A549 (cell line): ENCODE measurements at regions not wholly inside any gene's neighbourhood (a gene's known extent, or its start where the extent isn't known, plus 50 kb on each side); places are given as distances from the start of the nearest gene placed in this dataset.

ENCODE experiments used
- ATAC-seq, 2 experiments: fragments of 200-7000 bp in 1 of 2; fragments of >200 bp in 1 of 2; cut with Nextera tagmentation in 1 of 2; cut with Tn5 transposase in 1 of 2; 3 replicates each; pipeline versions ENCODE4 v1.8.0 to v1.9.1; 2018 to 2020; ENCODE audit warnings: mild to moderate bottlenecking in 1 of 2, moderate library complexity in 1 of 2
- CTCF ChIA-PET: fragments of 300-600 bp; sonication (Branson Sonifier 250); formaldehyde crosslinking; extraction: SDS; loops from one replicate; lab custom pipeline; 2021; ENCODE audit warnings: antibody characterized with exemption, inconsistent platforms; lab: Yijun Ruan, JAX
- POLR2A ChIA-PET: fragments of 350-600 bp; formaldehyde crosslinking; extraction: SDS; loops from one replicate; lab custom pipeline; 2021; ENCODE audit warnings: antibody characterized with exemption, inconsistent platforms; lab: Yijun Ruan, JAX
- DNase-seq, 2 experiments: peaks; one replicate each; pipeline versions ENCODE4 v3.0.0 to v3.0.0-alpha.2; 2011 to 2016; ENCODE audit warnings: low read depth in 1 of 2, low spot score in 1 of 2
- FAIRE-seq: peaks from 2 replicates; lab custom pipeline; 2011; peaks lifted over from hg19 to GRCh38; lab: Jason Lieb, UNC
- H3K27ac ChIP-seq, 2 experiments: fragments of >200 bp; sonication (Bioruptor Twin); formaldehyde crosslinking; 3 replicates each; pipeline ENCODE4 v1.5.1; 2016 to 2017
- H3K4me1 ChIP-seq: fragments of >200 bp; sonication (Bioruptor Twin); formaldehyde crosslinking; 3 replicates; pipeline ENCODE4 v1.6.1; 2016
- H3K4me2 ChIP-seq: fragments of >200 bp; sonication (Bioruptor Twin); formaldehyde crosslinking; 3 replicates; pipeline ENCODE4 v1.6.1; 2016
- H3K4me3 ChIP-seq: fragments of >200 bp; sonication (Bioruptor Twin); formaldehyde crosslinking; 3 replicates; pipeline ENCODE4 v1.5.1; 2016
- H3K9me3 ChIP-seq: fragments of >200 bp; sonication (Bioruptor Twin); formaldehyde crosslinking; 3 replicates; pipeline ENCODE4 v1.6.1; 2016
- CBX2 ChIP-seq: fragments of 200-600 bp; sonication (generic); IDR thresholded peaks from 2 replicates; pipeline ENCODE4 v1.6.1; 2016; ENCODE audit warnings: low read depth, mild to moderate bottlenecking, borderline replicate concordance
- CBX8 ChIP-seq: fragments of 200-600 bp; sonication (generic); IDR thresholded peaks from 2 replicates; pipeline ENCODE4 v1.6.1; 2016
- CEBPB ChIP-seq, 2 experiments: fragments of >200 bp in 1 of 2; sonication (Bioruptor Twin) in 1 of 2; formaldehyde crosslinking in 1 of 2; IDR thresholded peaks; 2 replicates each; pipeline ENCODE4 v1.6.1; 2012 to 2016
- EHMT2 ChIP-seq: fragments of 200-600 bp; sonication (generic); IDR thresholded peaks from 2 replicates; pipeline ENCODE4 v1.6.1; 2016; ENCODE audit warnings: antibody characterized with exemption, low read depth, mild to moderate bottlenecking, moderate library complexity
- EP300 ChIP-seq, 2 experiments: fragments of >200 bp; sonication (Bioruptor Twin); formaldehyde crosslinking; IDR thresholded peaks; 2 replicates in 1 of 2; 3 replicates in 1 of 2; pipeline ENCODE4 v1.6.1; 2016 to 2017
- FOSB ChIP-seq: fragments of 250-450 bp; sonication (Bioruptor Pico); IDR thresholded peaks from 2 replicates; pipeline ENCODE4 v1.5.0; 2020; ENCODE audit warnings: mild to moderate bottlenecking, moderate library complexity
- FOSL2 ChIP-seq, 2 experiments: fragments of 450-650 bp in 1 of 2; fragments of >200 bp in 1 of 2; sonication (Bioruptor Twin) in 1 of 2; formaldehyde crosslinking; IDR thresholded peaks; 2 replicates each; pipeline versions ENCODE4 v1.5.0 to v1.6.1; 2016 to 2020; ENCODE audit warnings: mild to moderate bottlenecking in 1 of 2, moderate library complexity in 1 of 2
- HDAC2 ChIP-seq: fragments of 200-600 bp; sonication (generic); IDR thresholded peaks from 2 replicates; pipeline ENCODE4 v1.6.1; 2016
- HEYL ChIP-seq: fragments of 250-450 bp; sonication (Bioruptor Pico); IDR thresholded peaks from 2 replicates; pipeline ENCODE4 v1.8.0; 2021; ENCODE audit warnings: mild to moderate bottlenecking, moderate library complexity
- HOXA7 ChIP-seq: fragments of 250-450 bp; sonication (Bioruptor Pico); IDR thresholded peaks from 2 replicates; pipeline ENCODE4 v1.5.0; 2020; ENCODE audit warnings: mild to moderate bottlenecking, moderate library complexity
- KDM5A ChIP-seq: fragments of 200-600 bp; sonication (generic); IDR thresholded peaks from 2 replicates; pipeline ENCODE4 v1.6.1; 2016; ENCODE audit warnings: antibody characterized with exemption, mild to moderate bottlenecking
- MAFK ChIP-seq: fragments of 450-650 bp; IDR thresholded peaks from 2 replicates; pipeline ENCODE4 v1.6.1; 2014; ENCODE audit not compliant: partially characterized antibody
- NFE2L2 ChIP-seq: fragments of 150-350 bp; conservative IDR thresholded peaks from 2 replicates; pipeline ENCODE4 v1.6.1; 2014; ENCODE audit warnings: low read length
- RARB ChIP-seq: fragments of 250-450 bp; sonication (Bioruptor Pico); IDR thresholded peaks from 2 replicates; pipeline ENCODE4 v1.8.0; 2021; ENCODE audit warnings: mild to moderate bottlenecking, moderate library complexity
- SMC3 ChIP-seq: fragments of >200 bp; sonication (Bioruptor Twin); formaldehyde crosslinking; IDR thresholded peaks from 3 replicates; pipeline ENCODE4 v1.6.1; 2018; ENCODE audit warnings: inconsistent platforms
- TFCP2L1 ChIP-seq: fragments of 250-450 bp; sonication (Bioruptor Pico); IDR thresholded peaks from 2 replicates; pipeline ENCODE4 v1.5.0; 2021; ENCODE audit warnings: mild to moderate bottlenecking
- TP53 ChIP-seq: fragments of 250-450 bp; sonication (Bioruptor Pico); IDR thresholded peaks from 2 replicates; pipeline ENCODE4 v1.5.0; 2021; ENCODE audit warnings: mild to moderate bottlenecking, moderate library complexity
- ZC3H11A ChIP-seq: fragments of 450-650 bp; IDR thresholded peaks from 2 replicates; pipeline ENCODE4 v1.6.1; 2014; ENCODE audit warnings: antibody characterized with exemption, mild to moderate bottlenecking
- ZFP36 ChIP-seq: fragments of 450-650 bp; IDR thresholded peaks from 2 replicates; pipeline ENCODE4 v1.6.1; 2014; ENCODE audit warnings: borderline replicate concordance; ENCODE audit not compliant: partially characterized antibody
- ZSCAN20 ChIP-seq: fragments of 250-450 bp; sonication (Bioruptor Pico); IDR thresholded peaks from 2 replicates; pipeline ENCODE4 v1.8.0; 2022; ENCODE audit warnings: mild to moderate bottlenecking, moderate library complexity
- WGBS: methylation state at CpG from one replicate; pipeline ENCODE4 v1.1.6; 2017; ENCODE audit errors: missing lambda C conversion rate; 5-methylcytosine and 5-hydroxymethylcytosine counted together
- TF ChIP-seq, protein P1 (sequence below): IDR thresholded peaks from 2 replicates; pipeline ENCODE4 v1.6.1; 2012
- TF ChIP-seq, protein P2 (sequence below): fragments of 250-450 bp; sonication (Bioruptor Pico); IDR thresholded peaks from 2 replicates; pipeline ENCODE4 v1.5.0; 2021; ENCODE audit warnings: mild to moderate bottlenecking, moderate library complexity, borderline replicate concordance
- TF ChIP-seq, protein P3 (sequence below): fragments of 150-350 bp; IDR thresholded peaks from 2 replicates; pipeline ENCODE4 v1.6.1; 2014; ENCODE audit warnings: low read depth, mild to moderate bottlenecking, low read length
- TF ChIP-seq, protein P4 (sequence below): fragments of >200 bp; sonication (Bioruptor Twin); formaldehyde crosslinking; IDR thresholded peaks from 2 replicates; pipeline ENCODE4 v1.6.1; 2016
- TF ChIP-seq, protein P5 (sequence below): fragments of >200 bp; sonication (Bioruptor Twin); formaldehyde crosslinking; IDR thresholded peaks from 3 replicates; pipeline ENCODE4 v1.6.1; 2016
- TF ChIP-seq, protein P6 (sequence below): IDR thresholded peaks from 2 replicates; pipeline ENCODE4 v1.6.1; 2012; ENCODE audit warnings: low read depth, borderline replicate concordance

DNA sequence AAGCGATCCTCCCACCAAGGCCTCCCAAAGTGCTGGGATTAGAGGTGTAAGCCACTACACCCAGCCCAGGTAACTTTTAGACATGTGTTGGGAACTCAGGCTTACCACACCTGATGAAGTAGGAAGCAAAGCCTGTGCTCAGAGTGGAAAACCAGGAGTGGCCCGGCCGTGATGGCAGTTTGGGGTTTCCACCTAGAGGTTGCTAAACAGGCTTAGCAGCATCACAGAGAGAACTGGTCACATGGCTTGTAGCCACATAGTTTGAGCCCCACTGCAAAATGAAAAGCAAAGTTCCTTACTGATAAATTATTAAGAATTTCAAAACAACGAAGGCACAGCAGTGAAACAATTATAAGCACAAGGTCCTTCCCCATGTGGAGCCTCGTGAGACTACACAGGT, 142.6 kb upstream of the CXADR start:
- no peaks in the 10 kb centered on the region for H3K9me3 ChIP-seq
- POLR2A ChIA-PET = no interaction called here
- H3K4me2 ChIP-seq = no peak overlapping the region
- FAIRE-seq = no peak
- TF ChIP-seq, protein P1, sequence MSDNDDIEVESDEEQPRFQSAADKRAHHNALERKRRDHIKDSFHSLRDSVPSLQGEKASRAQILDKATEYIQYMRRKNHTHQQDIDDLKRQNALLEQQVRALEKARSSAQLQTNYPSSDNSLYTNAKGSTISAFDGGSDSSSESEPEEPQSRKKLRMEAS = no peak
- TF ChIP-seq EHMT2 = no peak
- TF ChIP-seq, protein P2, sequence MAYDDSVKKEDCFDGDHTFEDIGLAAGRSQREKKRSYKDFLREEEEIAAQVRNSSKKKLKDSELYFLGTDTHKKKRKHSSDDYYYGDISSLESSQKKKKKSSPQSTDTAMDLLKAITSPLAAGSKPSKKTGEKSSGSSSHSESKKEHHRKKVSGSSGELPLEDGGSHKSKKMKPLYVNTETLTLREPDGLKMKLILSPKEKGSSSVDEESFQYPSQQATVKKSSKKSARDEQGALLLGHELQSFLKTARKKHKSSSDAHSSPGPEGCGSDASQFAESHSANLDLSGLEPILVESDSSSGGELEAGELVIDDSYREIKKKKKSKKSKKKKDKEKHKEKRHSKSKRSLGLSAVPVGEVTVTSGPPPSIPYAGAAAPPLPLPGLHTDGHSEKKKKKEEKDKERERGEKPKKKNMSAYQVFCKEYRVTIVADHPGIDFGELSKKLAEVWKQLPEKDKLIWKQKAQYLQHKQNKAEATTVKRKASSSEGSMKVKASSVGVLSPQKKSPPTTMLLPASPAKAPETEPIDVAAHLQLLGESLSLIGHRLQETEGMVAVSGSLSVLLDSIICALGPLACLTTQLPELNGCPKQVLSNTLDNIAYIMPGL = no peak
- TF ChIP-seq, protein P3, sequence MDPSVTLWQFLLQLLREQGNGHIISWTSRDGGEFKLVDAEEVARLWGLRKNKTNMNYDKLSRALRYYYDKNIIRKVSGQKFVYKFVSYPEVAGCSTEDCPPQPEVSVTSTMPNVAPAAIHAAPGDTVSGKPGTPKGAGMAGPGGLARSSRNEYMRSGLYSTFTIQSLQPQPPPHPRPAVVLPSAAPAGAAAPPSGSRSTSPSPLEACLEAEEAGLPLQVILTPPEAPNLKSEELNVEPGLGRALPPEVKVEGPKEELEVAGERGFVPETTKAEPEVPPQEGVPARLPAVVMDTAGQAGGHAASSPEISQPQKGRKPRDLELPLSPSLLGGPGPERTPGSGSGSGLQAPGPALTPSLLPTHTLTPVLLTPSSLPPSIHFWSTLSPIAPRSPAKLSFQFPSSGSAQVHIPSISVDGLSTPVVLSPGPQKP = no peak
- TF ChIP-seq RARB = no peak
- TF ChIP-seq HOXA7 = no peak
- TF ChIP-seq EP300 (IDR thresholded peaks at IDR 0.05) = no peak
- TF ChIP-seq SMC3 = no peak
- TF ChIP-seq FOSL2 (IDR thresholded peaks at IDR 0.05) = no peak
- TF ChIP-seq FOSL2 (CRISPR knock-in tag; IDR thresholded peaks at IDR 0.05) = no peak
- TF ChIP-seq MAFK = no peak
- TF ChIP-seq, protein P4, sequence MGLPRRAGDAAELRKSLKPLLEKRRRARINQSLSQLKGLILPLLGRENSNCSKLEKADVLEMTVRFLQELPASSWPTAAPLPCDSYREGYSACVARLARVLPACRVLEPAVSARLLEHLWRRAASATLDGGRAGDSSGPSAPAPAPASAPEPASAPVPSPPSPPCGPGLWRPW = no peak
- TF ChIP-seq NFE2L2 = no peak
- TF ChIP-seq CBX8 = no peak
- TF ChIP-seq HDAC2 = no peak
- no peak for TF ChIP-seq HEYL (CRISPR knock-in tag)
- TF ChIP-seq, protein P5, sequence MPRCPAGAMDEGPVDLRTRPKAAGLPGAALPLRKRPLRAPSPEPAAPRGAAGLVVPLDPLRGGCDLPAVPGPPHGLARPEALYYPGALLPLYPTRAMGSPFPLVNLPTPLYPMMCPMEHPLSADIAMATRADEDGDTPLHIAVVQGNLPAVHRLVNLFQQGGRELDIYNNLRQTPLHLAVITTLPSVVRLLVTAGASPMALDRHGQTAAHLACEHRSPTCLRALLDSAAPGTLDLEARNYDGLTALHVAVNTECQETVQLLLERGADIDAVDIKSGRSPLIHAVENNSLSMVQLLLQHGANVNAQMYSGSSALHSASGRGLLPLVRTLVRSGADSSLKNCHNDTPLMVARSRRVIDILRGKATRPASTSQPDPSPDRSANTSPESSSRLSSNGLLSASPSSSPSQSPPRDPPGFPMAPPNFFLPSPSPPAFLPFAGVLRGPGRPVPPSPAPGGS = no peak
- TF ChIP-seq TFCP2L1 (CRISPR knock-in tag) = no peak
- no peak for TF ChIP-seq ZSCAN20 (CRISPR knock-in tag)
- no peak for DNase-seq
- WGBS = 44% methylated on average over 5 of the region's 5 CpGs
- H3K27ac ChIP-seq = no peak overlapping the region
- no peak overlapping the region for H3K4me3 ChIP-seq
- no peak for ATAC-seq
- CTCF ChIA-PET = no interaction called here
- no peaks in the 10 kb centered on the region for H3K4me1 ChIP-seq

DNA sequence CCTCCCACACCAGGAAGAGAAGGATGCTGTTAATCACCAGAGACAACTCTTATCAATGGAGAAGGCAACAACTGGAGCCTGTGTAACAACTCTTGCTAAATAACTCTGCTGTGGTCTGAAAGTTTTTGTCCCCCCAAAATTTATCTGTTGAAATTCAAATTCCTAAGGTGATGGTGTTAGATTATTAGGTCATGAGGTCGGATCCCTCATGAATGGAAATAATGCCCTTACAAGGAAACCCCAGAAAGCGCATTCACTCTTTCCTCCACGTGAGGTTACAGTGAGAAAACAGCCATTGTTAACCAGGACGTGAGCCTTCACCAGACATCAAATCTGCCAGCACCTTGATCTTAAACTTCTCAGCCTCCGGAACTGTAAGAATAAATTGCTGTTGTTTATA, 141.9 kb upstream of the CXADR start:
- 33% methylated on average over 5 of the region's 5 CpGs for WGBS
- CTCF ChIA-PET = interaction anchor here (0.6 kb wide), 1 partner anchor 228 kb away, joined by 3 read pairs; no protein-coding TSS in a partner anchor
- FAIRE-seq = no peak

DNA sequence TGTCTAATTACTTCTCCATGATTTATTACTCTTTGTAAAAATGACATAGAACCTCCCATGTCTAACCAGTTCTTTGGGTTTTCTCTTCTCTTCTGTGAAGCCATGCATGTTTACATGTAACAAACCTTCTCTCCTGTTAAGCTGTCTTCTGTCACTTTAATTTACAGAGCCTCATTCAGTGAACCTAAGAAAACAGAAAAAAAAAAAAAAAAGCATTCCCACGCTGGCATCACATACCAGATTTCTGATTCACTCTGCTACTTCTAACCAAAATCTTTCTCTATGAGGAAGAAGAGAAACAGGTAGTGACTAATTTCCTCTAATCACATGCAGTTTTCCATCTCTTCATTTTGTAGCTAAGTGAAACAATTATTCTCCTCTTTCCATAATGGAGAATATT, 141.4 kb upstream of the CXADR start:
- no peak for DNase-seq
- TF ChIP-seq CBX8 (no peak), ZC3H11A (no peak), ZFP36 (no peak), FOSB (CRISPR knock-in tag) (no peak), NFE2L2 (no peak), CEBPB (IDR thresholded peaks at IDR 0.05) (no peak)
- TF ChIP-seq, protein P6, sequence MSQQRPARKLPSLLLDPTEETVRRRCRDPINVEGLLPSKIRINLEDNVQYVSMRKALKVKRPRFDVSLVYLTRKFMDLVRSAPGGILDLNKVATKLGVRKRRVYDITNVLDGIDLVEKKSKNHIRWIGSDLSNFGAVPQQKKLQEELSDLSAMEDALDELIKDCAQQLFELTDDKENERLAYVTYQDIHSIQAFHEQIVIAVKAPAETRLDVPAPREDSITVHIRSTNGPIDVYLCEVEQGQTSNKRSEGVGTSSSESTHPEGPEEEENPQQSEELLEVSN = no peak

More for the DNA sequence above, 141.9 kb upstream of the CXADR start:
- TF ChIP-seq FOSB (CRISPR knock-in tag) = no peak
- TF ChIP-seq MAFK = no peak
- no peak for TF ChIP-seq TP53 (CRISPR knock-in tag)
- TF ChIP-seq CBX2 = no peak
- TF ChIP-seq KDM5A = no peak
- DNase-seq (no peak), ATAC-seq (no peak)
- Histone ChIP-seq H3K9me3 (no peaks in the 10 kb centered on the region), H3K4me2 (no peak overlapping the region), H3K4me3 (no peak overlapping the region), H3K4me1 (no peaks in the 10 kb centered on the region), H3K27ac (no peak overlapping the region)
- POLR2A ChIA-PET = no interaction called here

More for the DNA sequence above, 141.4 kb upstream of the CXADR start:
- no peaks in the 10 kb centered on the region for H3K4me1 ChIP-seq
- ChIA-PET CTCF (interaction anchor here (0.7 kb wide), 1 partner anchor 212 kb away, joined by 3 read pairs; no protein-coding TSS in a partner anchor), POLR2A (no interaction called here)
- H3K4me2 ChIP-seq = no peak overlapping the region
- H3K27ac ChIP-seq = no peak overlapping the region
- no peaks in the 10 kb centered on the region for H3K9me3 ChIP-seq
- 3% methylated on average over 1 of the region's 1 CpG for WGBS
- no peak for FAIRE-seq
- H3K4me3 ChIP-seq = no peak overlapping the region
- ATAC-seq = no peak
